Calu3 (cell line): ENCODE measurements at regions not wholly inside any gene's neighbourhood (a gene's known extent, or its start where the extent isn't known, plus 50 kb on each side); places are given as distances from the start of the nearest gene placed in this dataset.
"Not testable (repeated sequence)": the region's sequence is repeated elsewhere in the genome, so short reads cannot be mapped to it uniquely, and the experiment has no call there.

Experiments
- BruUV-seq: library from RNA; stranded (reverse); fragments of 400-500 nt; replicated peaks from 2 replicates; lab custom pipeline; 2021; lab: Mats Ljungman, UMichigan
- CTCF ChIA-PET: fragments of 300-600 bp; sonication (Branson Sonifier 250); formaldehyde crosslinking; loops from one replicate; lab custom pipeline; 2022; ENCODE audit warnings: antibody characterized with exemption; lab: Charles Lee
- DNase-seq: peaks from one replicate; pipeline ENCODE4 v3.0.0; 2022
- H3K27ac Mint-ChIP-seq: one replicate; pipeline ENCODE4 v1.8.0; 2022; ENCODE audit warnings: mixed read lengths; ENCODE audit not compliant: unreplicated experiment
- H3K27me3 Mint-ChIP-seq: one replicate; pipeline ENCODE4 v1.8.0; 2022; ENCODE audit warnings: mixed read lengths; ENCODE audit not compliant: unreplicated experiment
- H3K36me3 Mint-ChIP-seq: one replicate; pipeline ENCODE4 v1.8.0; 2022; ENCODE audit warnings: mild to moderate bottlenecking, moderate library complexity, mixed read lengths; ENCODE audit not compliant: insufficient read depth, unreplicated experiment
- H3K4me1 Mint-ChIP-seq: one replicate; pipeline ENCODE4 v1.8.0; 2022; ENCODE audit warnings: mild to moderate bottlenecking, low read depth, mixed read lengths; ENCODE audit not compliant: unreplicated experiment
- H3K4me3 Mint-ChIP-seq: one replicate; pipeline ENCODE4 v1.8.0; 2022; ENCODE audit warnings: mild to moderate bottlenecking, low read depth, moderate library complexity, mixed read lengths; ENCODE audit not compliant: unreplicated experiment
- H3K9me3 Mint-ChIP-seq: one replicate; pipeline ENCODE4 v1.8.0; 2022; ENCODE audit warnings: low read depth, mixed read lengths; ENCODE audit not compliant: unreplicated experiment
- CTCF ChIP-seq: fragments of 200-600 bp; IDR thresholded peaks from one replicate; pipeline ENCODE4 v1.8.0; 2022; ENCODE audit warnings: antibody characterized with exemption; ENCODE audit not compliant: unreplicated experiment
- intact Hi-C: fragments of 100-400 bp; cut with micrococcal nuclease; formaldehyde crosslinking; loops from one replicate; pipeline ENCODE4 v1.10.0; 2022; ENCODE audit not compliant: unreplicated experiment

DNA sequence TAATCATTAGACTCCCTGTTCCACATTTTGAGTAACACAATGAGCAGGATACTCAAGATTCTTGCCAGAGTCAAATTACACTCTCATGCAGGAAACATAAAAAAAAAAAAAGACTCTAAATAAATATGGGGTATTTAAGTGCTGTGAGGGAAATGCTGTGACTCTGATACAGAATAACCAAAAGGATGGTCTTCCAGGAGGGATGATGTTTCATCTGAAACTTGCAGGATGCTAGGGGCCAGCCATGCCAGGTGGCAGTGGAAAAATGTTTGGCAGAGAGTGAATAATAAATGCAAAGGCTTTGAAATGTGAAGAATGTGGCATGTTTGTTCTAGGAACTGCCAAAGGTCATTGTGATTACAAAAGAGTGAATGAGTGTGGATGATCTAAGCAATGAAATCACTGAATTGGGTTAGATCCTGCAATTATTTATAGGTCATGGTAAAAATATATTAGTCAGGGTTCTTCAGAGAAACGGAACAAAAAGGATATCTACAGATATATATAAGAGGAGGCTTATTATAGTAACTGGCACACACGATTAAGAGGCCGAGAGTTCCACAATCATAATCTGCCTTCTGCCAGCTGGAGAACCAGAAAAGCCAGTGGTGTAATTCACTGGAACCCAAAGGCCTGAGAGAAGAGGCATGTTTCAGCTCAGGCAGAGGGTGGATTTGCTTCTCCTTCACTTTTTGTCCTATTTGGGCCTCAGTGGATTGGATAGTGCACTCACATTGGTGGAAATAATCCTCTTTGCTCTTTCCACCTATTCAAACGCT lies 1832.8 kb upstream of the MIR17HG start:
- H3K27ac Mint-ChIP-seq: no peak overlapping the region

DNA sequence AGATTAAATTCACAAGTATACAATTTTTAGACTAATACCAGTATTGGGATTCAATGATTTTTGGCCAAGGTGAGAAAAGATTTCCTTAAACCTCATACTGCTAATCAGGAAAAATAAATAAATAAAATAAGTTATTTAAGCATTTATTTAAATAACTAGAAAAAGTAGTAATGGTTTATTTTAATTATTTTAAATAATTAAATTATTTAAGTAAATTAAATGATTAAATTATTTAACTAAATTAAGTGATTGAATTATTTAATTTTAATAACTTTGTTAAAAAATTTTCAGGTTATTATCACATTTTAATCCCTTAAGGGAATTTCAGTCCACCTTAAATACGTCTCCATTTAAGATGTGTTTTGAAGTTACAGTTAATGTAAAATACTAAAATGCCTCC lies 1831.5 kb upstream of the MIR17HG start:
- no peak overlapping the region for H3K27ac Mint-ChIP-seq
- H3K36me3 Mint-ChIP-seq: no peaks in the 10 kb centered on the region
- no peaks in the 10 kb centered on the region for H3K27me3 Mint-ChIP-seq
- intact Hi-C loops: no loop called here
- no peak for TF ChIP-seq CTCF
- DNase-seq: no peak
- peaks cover 9% of the 10 kb centered on the region for H3K4me1 Mint-ChIP-seq
- CTCF ChIA-PET: no interaction called here
- no TSS peak for BruUV-seq
- no peak overlapping the region for H3K4me3 Mint-ChIP-seq
- no peaks in the 10 kb centered on the region for H3K9me3 Mint-ChIP-seq

More for the DNA sequence above, 1832.8 kb upstream of the MIR17HG start:
- H3K9me3 Mint-ChIP-seq: no peaks in the 10 kb centered on the region
- DNase-seq: no peak
- peak overlapping the region; percentile 30 for H3K4me3 Mint-ChIP-seq
- no TSS peak for BruUV-seq
- CTCF ChIA-PET: no interaction called here
- H3K4me1 Mint-ChIP-seq: peaks cover 9% of the 10 kb centered on the region
- no peak for TF ChIP-seq CTCF
- no peaks in the 10 kb centered on the region for H3K36me3 Mint-ChIP-seq
- H3K27me3 Mint-ChIP-seq: no peaks in the 10 kb centered on the region
- intact Hi-C loops: no loop called here

DNA sequence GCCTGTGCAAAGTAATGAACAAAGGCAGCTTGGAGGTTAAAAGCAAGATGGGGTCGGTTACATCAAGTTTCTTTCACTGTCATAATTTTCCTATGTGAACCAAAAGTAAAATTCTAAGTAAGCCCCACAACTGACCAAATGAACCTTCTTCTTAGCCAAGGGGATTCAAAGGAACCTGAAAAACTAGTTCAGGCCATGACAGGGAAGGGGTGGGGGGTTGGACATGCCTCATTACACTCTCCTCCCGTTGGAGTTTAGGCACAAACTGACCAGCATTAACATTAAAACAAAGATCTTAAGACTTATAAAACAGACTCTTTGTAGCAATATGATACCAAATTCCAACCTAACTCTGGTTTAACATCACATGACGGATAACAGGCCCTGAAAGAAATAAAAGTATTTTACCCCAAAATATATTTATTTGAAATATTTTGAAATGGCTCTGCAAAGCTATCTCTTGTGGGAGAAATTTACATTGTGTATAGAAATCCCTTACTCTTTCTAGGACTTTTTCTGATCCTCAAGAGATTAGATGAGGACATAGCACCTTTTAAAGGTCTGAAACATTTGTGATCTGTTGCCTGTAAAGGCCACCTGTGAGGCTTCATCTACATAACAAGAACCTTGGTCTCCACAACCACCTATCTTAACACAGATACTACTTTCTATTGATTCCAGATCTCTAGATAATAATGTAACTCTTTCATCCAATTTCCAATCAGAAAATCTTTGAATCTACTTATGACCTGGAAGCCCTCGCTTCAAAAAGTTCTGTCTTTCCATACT lies 1829.0 kb upstream of the MIR17HG start:
- H3K36me3 Mint-ChIP-seq: no peaks in the 10 kb centered on the region
- H3K27me3 Mint-ChIP-seq: no peaks in the 10 kb centered on the region
- BruUV-seq: no TSS peak
- intact Hi-C loops: no loop called here
- H3K27ac Mint-ChIP-seq: no peak overlapping the region
- H3K4me1 Mint-ChIP-seq: peaks cover 4% of the 10 kb centered on the region
- H3K4me3 Mint-ChIP-seq: no peak overlapping the region
- no peak for DNase-seq
- H3K9me3 Mint-ChIP-seq: no peaks in the 10 kb centered on the region
- CTCF ChIA-PET: no interaction called here
- no peak for TF ChIP-seq CTCF

DNA sequence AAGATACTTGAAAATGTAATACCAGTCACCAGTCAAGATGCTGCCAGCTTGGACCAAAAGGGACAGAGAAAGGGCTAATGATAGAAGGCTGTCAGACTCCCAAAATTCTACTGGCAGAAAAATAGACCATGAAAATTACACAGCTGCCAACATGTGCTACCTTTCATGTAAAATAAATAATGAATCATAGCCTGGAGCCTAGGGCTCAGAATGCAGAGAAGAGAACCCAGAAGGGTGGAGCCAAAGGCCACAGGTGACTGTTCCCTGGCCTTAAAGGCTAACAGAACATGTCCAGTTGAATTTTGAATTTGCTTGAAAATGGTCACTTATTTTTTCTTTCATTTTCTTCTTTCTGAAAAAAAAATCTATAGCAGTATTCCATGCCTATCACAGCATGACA lies 1827.0 kb upstream of the MIR17HG start:
- Mint-ChIP-seq H3K36me3 (no peaks in the 10 kb centered on the region), H3K4me3 (no peak overlapping the region), H3K27me3 (no peaks in the 10 kb centered on the region), H3K9me3 (no peaks in the 10 kb centered on the region), H3K27ac (no peak overlapping the region), H3K4me1 (no peaks in the 10 kb centered on the region)
- no peak for DNase-seq
- CTCF ChIA-PET: no interaction called here
- TF ChIP-seq CTCF: no peak
- intact Hi-C loops: no loop called here
- no TSS peak for BruUV-seq

DNA sequence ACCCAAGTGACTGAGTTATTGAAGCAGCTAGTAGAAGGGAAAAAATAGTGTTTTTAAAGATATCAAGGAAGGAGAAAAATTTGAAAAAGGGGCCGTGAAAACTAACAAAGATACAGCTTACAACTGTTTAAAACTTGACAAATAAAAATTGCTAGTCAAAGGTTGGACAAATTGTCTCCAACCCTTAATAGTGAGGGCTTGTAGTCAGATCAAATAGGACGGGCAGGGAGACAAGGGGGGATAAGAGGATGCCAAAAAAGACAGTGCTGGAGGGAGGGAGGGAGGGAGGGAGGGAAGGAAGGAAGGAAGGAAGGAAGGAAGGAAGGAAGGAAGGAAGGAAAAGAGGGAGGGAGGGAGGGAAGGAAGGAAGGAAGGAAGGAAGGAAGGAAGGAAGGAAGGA lies 1825.8 kb upstream of the MIR17HG start:
- H3K36me3 Mint-ChIP-seq, DNase-seq, H3K27me3 Mint-ChIP-seq, H3K27ac Mint-ChIP-seq, H3K4me3 Mint-ChIP-seq, H3K9me3 Mint-ChIP-seq, H3K4me1 Mint-ChIP-seq, intact Hi-C loops, BruUV-seq, CTCF ChIA-PET: not testable (repeated sequence)
